RWPE2 (cell line): ENCODE measurements at regions not wholly inside any gene's neighbourhood (a gene's known extent, or its start where the extent isn't known, plus 50 kb on each side); places are given as distances from the start of the nearest gene placed in this dataset.

Source experiments
- ATAC-seq: fragments of 200-7000 bp; cut with Tn5 transposase; 3 replicates; pipeline ENCODE4 v1.9.1; 2021; ENCODE audit warnings: low read depth
- DNase-seq: peaks from one replicate; pipeline ENCODE4 v3.0.0-alpha.2; 2020; ENCODE audit warnings: low spot score
- H3K27ac ChIP-seq: fragments of 450-650 bp; 2 replicates; pipeline ENCODE4 v1.5.1; 2017; ENCODE audit warnings: mild to moderate bottlenecking; ENCODE audit not compliant: poor library complexity, severe bottlenecking
- H3K27me3 ChIP-seq: fragments of 250-450 bp; sonication (Bioruptor Pico); 2 replicates; pipeline ENCODE4 v1.5.1; 2021; ENCODE audit warnings: mild to moderate bottlenecking, moderate library complexity; ENCODE audit not compliant: insufficient read depth, poor library complexity, severe bottlenecking
- H3K36me3 ChIP-seq: fragments of 250-450 bp; sonication (Bioruptor Pico); 2 replicates; pipeline ENCODE4 v1.5.1; 2020; ENCODE audit warnings: low read depth, mild to moderate bottlenecking, moderate library complexity
- H3K4me1 ChIP-seq: fragments of 250-450 bp; sonication (Bioruptor Pico); 2 replicates; pipeline ENCODE4 v1.5.1; 2021; ENCODE audit warnings: mild to moderate bottlenecking, moderate library complexity; ENCODE audit not compliant: insufficient read depth, poor library complexity, severe bottlenecking
- H3K4me3 ChIP-seq: fragments of 250-450 bp; sonication (Bioruptor Pico); 2 replicates; pipeline ENCODE4 v1.5.1; 2021; ENCODE audit warnings: mild to moderate bottlenecking, moderate library complexity; ENCODE audit not compliant: severe bottlenecking
- H3K9me3 ChIP-seq: fragments of 250-450 bp; sonication (Bioruptor Pico); 2 replicates; pipeline ENCODE4 v1.5.1; 2021; ENCODE audit warnings: mild to moderate bottlenecking, moderate library complexity; ENCODE audit not compliant: severe bottlenecking
- TF ChIP-seq, protein P1 (sequence below): fragments of 450-650 bp; IDR thresholded peaks from one replicate; pipeline ENCODE4 v1.5.1; 2017; ENCODE audit warnings: mild to moderate bottlenecking, moderate library complexity; ENCODE audit not compliant: poor library complexity, severe bottlenecking

DNA sequence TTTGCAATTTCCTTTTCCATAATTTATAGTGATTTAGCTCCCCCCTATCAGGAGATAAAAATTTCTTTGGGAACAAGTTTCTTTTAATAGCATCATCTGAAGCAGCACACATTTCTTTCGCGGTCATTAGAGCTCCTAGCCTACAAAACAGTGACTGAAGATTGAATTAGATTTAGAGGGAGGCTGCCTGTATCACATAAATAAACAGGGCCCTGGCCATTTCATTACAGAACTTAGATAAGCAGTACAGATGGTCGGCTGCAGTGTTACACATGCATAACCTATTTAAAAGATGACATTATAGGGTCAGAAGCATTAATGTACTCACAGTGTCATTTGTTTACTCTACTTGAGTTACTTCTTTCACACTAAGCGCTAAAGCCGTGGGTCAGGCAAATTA, 81.4 kb upstream of the SLC25A26 start:
- H3K4me1 ChIP-seq = no peaks in the 10 kb centered on the region
- H3K9me3 ChIP-seq = no peaks in the 10 kb centered on the region
- no peak for DNase-seq
- ATAC-seq = no peak
- TF ChIP-seq, protein P1, sequence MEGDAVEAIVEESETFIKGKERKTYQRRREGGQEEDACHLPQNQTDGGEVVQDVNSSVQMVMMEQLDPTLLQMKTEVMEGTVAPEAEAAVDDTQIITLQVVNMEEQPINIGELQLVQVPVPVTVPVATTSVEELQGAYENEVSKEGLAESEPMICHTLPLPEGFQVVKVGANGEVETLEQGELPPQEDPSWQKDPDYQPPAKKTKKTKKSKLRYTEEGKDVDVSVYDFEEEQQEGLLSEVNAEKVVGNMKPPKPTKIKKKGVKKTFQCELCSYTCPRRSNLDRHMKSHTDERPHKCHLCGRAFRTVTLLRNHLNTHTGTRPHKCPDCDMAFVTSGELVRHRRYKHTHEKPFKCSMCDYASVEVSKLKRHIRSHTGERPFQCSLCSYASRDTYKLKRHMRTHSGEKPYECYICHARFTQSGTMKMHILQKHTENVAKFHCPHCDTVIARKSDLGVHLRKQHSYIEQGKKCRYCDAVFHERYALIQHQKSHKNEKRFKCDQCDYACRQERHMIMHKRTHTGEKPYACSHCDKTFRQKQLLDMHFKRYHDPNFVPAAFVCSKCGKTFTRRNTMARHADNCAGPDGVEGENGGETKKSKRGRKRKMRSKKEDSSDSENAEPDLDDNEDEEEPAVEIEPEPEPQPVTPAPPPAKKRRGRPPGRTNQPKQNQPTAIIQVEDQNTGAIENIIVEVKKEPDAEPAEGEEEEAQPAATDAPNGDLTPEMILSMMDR = no peak
- no peaks in the 10 kb centered on the region for H3K36me3 ChIP-seq
- no peak overlapping the region for H3K4me3 ChIP-seq
- H3K27ac ChIP-seq = no peak overlapping the region
- H3K27me3 ChIP-seq = no peaks in the 10 kb centered on the region

DNA sequence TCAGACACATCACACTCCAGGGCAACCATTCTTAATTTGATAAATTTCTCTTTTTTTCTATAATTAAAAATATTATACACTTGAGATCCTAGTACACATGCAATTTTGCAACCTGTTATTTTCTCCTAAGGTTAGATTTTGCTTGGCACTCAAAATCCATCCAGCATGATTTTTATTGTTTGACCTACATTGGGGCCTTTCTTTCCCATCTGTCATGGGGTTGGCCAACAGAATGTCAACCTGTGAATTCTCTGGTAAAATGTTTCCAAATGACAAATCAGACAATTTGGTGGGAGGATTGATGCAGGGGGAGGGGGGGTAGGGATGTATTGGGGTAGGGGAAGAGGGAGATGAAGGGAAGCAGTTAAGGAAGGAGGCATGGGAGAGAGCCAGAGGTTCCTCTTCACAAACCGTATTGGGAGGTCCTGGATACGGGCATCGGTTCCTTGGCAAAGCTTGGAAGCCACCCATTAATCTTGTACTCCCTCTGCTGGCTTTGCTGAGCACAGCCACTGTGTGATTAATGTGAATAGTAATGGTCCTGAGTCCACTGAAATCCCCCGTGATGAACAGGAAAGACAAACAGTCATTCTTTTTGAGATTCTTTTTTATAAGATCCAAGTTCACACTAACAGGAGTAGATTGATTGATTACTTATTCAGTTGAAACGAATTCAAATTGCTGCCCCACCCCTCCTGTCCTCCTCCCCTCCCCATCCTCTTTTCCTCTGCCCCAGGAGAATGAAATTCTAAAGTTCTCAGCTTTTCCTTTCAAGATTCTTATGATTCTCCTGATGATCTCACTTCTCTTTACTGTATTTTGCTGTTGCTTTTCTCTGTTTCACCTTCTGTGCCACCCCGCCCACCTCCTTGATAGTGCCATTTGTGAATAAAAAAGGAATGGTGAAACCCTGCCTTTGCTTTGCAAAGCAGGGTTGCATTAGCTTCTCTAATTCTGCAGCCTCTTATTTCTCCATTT, 82.2 kb upstream of the SLC25A26 start:
- no peaks in the 10 kb centered on the region for H3K27me3 ChIP-seq
- H3K9me3 ChIP-seq = no peaks in the 10 kb centered on the region
- no peaks in the 10 kb centered on the region for H3K4me1 ChIP-seq
- no peaks in the 10 kb centered on the region for H3K36me3 ChIP-seq
- DNase-seq = no peak
- TF ChIP-seq, protein P1 = peak; percentile 82
- no peak overlapping the region for H3K27ac ChIP-seq
- ATAC-seq = peak; percentile 83
- H3K4me3 ChIP-seq = no peak overlapping the region

GRCh38 chr3:66136597-66136996, 84.2 kb upstream of the SLC25A26 start:
- Histone ChIP-seq H3K36me3 (no peaks in the 10 kb centered on the region), H3K4me3 (no peak overlapping the region), H3K9me3 (no peaks in the 10 kb centered on the region), H3K27ac (no peak overlapping the region), H3K4me1 (no peaks in the 10 kb centered on the region), H3K27me3 (no peaks in the 10 kb centered on the region)
- TF ChIP-seq, protein P1 = no peak
- DNase-seq (no peak), ATAC-seq (no peak)

DNA sequence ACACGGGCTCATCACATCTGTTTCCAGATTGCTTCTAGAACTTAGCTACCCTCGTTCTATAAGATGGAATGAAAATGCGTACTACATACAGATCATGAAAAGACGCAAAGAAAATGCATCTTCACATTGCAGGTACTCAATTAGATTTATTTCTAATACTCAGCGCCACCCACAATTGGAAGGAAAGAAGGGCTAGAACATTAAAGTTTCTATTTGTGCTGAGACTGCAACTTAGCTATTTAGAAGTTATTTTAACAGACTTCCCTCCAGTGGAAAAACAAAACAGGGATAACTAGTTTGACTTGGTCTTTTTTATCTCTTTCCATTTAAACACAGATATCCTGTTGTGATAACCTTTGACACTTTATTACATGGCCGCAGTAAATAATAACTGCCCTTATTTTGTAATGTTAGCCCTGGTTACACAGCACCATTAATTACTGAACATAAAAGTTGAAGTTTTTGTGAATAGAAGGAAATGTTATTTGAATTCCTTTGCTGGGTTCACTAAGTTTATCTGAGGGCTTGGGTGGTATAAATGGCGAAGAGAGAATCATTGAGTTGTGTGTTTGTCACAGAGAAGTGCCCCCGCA, 86.9 kb upstream of the SLC25A26 start:
- Histone ChIP-seq H3K27ac (no peak overlapping the region), H3K4me3 (no peak overlapping the region), H3K9me3 (no peaks in the 10 kb centered on the region), H3K27me3 (no peaks in the 10 kb centered on the region), H3K36me3 (no peaks in the 10 kb centered on the region), H3K4me1 (no peaks in the 10 kb centered on the region)
- DNase-seq (no peak), ATAC-seq (no peak)
- TF ChIP-seq, protein P1 = no peak
